Stimulated activated CD4-positive, alpha-beta T cell treated with anti-CD3 and anti-CD28 coated beads, Interleukin-4, amount 100 ng/mL, for 24 hours (primary cell): ENCODE measurements at regions not wholly inside any gene's neighbourhood (a gene's known extent, or its start where the extent isn't known, plus 50 kb on each side); places are given as distances from the start of the nearest gene placed in this dataset.
A peak's percentile ranks its signal among the peaks of the same experiment; 100 is the strongest.

Experiments
- DNase-seq: peaks from one replicate; pipeline ENCODE4 v3.0.0-alpha.2; 2020

DNA sequence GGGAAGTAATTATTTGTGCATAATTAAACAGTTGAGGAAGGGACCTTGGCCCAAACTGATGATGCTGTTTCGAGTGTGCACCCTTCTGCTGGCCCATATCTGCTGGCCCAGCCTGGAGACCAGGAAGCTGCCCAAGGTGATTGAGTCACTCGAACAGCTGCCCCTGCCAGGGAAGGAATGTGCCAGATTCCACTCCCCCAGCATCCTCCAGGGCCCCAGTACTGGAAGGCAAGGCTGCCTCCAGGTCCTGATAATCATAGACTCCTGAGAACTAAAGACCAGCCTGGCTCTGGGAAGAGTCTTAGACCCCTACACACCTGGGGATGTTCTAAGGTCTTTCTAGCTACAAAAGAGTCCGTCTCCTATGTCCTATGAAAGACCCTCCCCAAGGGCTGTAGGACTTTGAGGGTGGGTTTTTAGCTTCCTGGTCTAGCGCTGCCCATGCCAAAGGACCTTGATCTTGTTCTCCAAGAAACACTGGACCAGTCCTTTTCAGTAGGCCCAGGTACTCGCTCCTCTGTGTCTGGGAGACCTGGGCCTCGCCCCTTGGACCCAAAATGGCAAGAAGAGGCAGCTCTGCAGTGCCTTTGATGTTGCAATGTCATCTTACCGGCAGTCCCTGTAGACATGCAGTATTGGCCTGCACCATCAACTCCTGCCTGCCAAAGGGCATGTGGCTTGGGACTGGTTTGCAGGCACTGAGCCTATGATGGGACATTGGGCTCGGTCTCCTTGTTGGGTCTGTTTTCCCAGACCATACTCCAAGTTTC lies 103.2 kb upstream of the GPR26 start:
- DNase-seq, result no peak

DNA sequence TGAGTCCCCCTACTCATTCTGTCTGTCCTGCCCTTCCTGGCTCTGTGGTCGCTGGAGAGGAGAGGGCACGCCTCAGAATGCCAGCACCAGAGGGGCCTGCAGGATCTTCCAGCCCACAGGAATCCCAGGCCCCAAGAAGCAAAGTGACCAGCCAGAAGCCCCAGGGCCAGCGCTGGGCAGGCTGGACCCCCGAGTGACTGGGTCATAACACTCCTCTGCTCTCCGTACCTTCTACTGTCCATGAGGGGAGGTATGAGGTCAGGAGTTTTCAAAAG lies 102.6 kb upstream of the GPR26 start:
- no peak for DNase-seq

DNA sequence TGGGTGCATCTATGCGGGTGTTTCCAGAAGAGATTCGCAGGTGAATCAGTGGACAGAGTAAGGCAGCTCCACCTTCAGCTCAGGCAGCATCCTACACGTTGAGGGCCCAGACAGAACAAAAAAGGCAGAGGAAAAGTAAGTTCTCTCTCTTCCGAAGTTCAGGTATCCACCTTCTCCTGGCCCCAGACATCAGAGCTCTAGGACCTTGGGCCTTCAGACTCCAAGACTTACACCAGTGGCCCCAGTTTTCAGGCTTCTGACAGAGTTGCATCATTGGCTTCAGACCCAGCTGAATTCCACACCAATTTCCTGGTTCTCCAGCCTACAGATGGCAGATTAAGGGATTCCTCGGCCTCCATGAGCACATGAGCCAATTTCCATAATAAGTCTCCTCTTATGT lies 102.2 kb upstream of the GPR26 start:
- no peak for DNase-seq

DNA sequence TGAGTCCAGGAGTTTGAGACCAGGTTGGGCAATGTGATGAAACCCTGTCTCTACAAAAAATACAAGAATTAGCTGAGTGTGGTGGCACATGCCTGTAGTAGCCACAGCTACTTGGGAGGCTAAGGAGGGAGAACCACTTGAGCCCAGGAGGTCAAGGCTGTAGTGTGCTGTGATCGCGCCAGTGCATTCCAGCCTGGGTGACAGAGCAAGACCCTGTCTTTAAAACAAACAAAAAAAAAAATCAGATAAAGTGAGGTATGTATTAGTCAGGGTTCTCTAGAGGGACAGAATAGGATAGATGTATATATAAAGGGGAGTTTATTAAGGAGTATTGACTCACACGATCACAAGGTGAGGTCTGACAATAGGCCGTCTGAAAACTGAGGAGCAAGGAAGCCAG lies 101.5 kb upstream of the GPR26 start:
- DNase-seq, result no peak

DNA sequence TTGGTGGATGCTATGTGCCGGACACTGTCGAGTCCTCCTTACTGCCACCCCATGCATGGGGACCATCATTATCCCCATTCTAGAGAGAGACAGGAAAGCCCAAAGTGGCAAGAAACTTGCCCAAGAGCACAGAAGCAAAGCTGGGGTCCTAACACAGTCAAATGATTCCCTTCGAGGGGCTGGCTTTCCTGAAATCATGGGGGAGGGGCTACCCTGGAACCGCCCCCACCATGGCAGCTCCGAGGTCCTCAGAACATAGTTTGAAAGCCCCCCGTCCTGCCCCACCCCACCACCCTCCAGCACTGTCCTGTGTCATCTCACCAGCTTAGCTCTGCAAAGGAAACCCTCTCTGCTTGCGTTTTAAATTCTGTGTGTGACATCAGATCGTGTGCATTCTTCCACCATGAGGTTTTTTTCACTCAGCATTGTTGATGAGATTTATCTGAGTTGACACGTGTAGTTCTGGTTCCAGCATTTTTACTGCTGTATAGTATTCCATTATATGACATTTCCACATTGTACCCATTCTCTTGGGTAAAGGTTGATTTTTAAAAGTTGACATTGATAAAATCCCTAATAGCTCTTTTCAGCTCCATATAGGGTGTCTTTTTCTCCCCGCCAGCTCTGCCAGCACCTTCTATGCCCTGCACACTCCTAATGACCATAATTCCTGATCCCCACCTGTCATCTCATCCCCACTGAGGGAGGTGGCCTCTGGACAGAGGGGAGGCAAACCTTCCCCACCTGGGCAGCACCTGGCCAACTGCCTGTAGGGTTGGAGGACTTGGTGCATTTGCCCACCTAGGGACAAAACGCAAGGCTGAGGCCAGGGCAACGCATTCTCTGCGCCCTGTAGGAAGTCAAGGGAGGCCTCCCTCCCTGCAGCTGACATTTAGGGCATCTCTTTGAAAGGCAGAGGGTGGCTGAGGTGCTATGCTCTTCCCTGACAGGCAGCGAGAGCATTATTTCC lies 100.2 kb upstream of the GPR26 start:
- no peak for DNase-seq

DNA sequence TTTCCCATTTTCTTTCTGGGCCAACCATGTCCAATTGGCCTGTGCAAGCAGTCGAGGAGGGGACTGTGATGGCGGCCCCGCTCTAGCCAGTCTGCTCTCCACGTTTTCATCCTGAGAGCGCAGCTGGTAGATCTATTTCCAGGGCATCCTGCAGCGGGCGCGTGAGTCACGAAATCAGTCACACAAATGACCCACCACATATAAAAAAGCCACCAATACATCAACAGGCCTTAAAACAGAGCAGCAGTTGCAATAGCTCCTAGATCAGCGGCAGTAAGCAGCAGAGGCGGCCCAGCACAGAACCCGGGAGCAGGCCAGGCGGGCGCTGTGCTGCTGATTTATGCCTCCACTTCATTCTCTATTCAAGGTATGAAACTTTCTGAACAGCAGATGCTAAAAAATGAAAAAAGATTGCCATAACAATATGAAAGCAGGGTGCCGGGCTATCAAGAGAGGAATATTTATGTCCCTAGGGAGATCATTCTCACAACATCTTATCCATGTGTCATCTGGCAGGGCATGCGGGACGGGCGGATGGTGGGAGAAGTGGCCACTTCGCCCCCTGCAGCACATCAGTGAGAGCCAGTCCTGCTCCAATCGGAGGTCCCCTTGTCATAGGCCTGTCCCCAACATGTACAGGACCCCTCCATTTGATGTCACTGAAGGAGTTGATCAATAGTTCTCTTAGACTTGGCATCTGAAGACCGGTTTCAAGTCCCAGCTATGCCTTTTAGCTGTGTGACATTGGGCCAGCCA lies 98.0 kb upstream of the GPR26 start:
- no peak for DNase-seq

DNA sequence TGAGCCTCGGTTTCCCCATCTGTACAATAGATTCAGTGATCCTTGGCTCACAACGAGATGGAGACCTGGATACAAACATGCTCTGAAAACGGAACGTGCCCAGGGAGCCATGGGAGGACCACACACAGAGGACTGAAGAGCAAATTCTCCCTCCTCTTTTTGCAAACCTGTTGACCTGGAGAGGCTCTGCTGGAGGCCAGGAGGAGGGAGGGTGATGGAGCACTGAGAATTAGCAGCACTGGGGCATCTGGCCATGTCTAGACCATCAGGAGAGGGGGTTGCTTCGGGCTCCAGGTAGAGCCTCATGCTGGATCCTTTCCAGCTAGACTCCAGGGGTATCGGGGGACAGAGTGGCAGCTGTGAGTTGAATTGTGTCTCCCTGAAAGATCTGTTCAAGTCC lies 97.4 kb upstream of the GPR26 start:
- no peak for DNase-seq

DNA sequence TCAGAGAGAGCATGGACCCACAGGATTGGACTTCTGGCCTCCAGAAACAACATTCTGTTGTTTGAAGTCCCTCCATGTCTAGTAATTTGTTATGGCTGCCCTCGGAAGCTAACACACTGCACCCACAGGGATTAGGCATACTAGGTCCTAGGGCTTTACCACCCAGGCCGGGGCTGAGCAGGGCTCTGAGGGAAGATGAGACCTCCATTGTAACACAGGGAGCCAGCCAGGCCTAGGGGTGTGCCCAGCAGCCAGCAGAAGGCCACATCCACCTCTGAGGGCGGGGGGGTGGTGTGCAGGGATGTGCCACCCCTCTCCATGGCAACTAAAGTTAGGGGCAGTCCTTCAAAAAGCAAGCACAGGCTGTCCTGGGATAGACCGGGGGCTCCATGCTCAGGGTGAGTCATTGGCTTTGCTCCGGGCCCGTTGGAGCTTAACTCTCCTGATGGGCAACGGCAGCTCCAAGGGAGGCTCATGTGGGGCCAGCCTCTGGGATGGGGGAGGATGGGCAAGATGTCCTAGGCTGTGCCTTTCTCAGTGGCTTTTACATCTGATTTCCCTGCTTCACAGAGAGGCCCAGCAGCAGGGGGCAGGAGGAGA lies 96.6 kb upstream of the GPR26 start:
- no peak for DNase-seq

DNA sequence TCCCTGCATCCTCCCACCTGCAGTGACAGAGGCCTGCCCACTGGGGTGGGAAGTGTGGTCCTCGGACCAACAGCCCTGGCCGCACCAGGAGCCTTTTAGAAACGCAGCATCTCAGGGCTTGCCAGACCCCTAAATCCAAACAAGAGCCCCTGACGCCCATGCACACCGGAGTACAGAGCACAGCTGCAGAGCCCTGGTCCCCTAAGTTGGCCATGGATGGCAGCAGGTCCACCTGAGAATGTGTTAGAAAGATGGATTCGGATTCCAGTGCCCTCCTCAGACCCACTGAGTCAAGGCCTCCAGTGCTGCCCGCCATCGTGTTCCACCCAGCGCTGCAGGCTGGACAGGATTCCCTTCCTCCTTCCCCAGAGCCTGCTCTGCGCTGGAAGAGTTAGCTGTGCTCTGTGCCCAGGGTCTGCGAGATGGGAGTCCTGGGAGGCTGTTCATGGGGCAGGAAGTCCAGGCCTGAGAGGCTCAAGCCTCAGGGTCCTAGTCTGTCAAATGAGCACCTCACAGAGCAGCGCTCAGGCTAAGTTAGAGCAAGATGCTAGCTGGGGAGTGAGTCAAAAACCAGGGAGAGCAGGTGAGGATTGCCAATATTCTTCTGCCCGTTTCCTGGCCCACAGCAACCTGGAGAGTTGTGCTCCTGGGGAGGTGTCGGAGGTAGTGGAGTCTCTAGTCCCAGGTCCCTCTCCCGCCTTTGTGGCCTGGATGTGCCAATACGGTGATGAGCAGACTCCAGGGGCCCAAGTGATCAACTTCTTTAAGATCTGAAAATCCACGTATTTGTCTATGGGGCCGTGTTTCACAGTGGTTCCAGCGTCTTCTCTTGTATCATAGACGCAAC lies 95.9 kb upstream of the GPR26 start:
- no peak for DNase-seq

DNA sequence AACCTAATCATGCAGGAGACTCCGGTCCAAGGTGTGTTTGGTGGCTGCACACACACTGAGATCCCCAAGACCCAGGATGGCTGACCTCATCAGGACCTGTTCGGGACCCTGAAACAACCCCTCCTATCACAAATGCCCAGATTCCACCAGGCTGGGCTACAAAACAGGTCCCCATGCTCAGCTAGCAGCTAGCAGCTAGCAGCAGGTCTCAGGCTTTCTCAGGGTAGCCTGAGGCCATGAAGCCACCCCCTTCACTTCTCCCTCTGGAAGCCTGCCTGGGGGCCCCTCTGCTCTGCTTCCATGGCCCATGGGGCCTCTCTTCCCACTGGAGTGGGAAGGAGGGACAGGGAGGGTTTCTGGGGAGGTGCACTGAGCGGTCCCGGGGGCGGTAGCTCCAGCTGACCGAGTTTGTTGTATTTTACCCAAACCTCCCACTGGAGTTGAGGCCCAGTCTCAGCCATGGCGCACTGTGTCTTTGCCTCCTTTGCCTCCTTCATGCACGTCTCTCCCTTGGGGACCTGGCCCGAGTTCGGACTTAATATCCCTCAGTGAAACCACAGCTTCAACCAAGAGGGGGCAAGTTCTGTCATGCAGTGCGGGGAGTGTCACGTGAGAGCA lies 95.1 kb upstream of the GPR26 start:
- no peak for DNase-seq

DNA sequence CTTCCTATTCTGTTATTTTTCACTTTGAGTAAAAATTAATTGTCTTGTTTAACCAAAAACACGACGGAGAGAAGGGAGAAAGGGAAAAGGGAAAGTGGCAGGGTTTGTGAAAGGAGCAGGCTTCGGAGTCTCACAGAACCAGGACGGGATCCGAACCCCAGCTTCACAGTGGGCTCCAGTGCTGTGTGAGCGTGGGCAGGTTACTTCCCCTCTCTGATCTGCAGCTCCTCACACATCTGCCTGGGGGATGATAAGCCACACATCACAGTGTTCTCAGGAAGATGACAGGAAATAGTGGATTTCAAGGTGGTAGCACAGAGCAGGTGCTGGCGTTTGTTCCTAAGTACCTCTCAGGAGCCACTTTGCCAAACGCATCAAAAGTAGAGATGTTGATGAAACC lies 94.2 kb upstream of the GPR26 start:
- DNase-seq, result no peak

DNA sequence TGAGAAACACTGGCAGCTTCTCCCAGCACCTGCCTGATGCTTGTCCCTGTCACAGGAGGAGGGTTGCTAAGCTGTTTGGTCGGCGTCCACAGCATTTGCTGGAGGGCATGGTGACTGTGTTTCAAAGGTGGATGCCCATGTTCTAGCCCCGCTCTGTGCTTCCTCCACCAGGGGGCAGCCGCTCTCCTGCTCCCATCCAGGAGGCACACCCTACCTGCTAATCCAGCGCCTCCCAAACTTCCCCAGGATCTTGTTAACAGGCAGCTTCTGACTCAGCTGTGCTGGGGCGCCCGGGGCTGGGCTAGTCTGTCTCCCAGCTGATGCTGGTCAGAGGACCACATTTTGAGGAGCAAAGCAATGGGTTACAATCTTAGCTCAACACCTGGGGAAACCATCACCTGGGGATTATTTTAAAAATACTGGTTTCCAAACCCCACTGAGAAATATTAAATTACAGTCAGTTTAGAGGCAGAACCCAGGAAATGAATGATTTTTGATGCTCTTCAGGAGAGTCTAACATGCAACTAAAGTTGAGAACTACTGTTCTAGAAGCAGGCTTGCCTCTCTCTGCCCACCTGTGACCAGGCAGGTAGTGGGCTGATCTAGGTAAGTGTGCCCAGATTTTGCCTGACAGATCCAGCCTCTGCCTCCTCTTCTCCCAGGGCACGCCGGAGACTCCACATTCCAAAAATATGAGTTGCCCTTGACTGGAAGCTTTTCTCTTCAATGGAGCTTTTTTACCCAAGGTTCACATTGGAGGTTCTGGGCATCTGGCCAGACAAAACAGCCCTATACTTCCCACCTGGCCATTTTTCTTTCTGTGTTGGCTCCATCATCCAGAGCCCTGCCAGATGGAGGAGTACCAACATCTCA lies 92.7 kb upstream of the GPR26 start:
- peak; percentile 42 for DNase-seq

DNA sequence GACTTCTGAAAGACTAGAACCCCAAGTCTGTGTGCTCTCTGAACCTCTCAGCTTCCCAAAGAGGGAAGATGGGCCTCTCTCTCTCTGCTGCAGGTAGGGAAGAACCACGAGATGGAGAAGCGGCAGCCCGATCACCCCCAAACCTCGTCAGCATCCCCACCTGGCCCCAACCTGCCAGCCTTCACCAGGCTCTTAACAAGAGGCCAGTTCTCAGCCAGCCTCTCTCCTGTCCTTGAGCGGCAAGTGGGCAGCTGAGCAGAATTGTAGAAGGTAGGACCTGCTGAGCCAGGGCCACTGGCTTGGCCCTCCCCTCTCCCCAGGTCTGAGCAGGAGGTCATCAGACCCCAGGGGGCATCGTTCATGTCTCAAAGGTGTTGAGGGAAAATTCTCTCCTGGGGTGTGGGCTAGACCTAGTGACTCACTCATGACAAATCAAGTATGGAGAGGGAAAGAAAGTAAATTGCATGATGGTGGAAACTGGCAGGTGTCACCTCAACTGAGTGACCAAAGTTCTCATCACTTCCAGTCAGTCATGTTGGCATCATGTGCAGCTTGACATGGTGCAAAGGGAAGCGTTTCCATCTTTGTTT lies 92.0 kb upstream of the GPR26 start:
- DNase-seq, result no peak

DNA sequence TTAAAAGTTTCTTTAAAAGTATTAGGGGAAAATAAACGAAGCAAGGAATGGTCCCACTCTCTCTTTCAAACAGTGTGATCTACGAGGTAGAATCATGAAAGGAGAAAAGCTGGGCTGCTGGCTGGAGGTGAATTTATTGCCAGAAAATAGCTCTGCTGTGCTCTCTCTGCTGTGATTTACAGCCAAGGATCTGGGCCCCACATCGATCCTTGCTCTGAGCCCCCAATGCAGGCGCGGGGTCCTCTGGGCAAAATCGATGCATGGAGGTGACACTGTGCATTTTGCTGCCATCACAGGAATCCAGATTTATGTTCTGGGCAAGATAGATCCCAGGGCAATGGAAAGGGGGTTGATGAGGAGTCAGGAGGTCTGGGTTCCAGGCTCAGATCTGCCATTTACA lies 91.0 kb upstream of the GPR26 start:
- no peak for DNase-seq

DNA sequence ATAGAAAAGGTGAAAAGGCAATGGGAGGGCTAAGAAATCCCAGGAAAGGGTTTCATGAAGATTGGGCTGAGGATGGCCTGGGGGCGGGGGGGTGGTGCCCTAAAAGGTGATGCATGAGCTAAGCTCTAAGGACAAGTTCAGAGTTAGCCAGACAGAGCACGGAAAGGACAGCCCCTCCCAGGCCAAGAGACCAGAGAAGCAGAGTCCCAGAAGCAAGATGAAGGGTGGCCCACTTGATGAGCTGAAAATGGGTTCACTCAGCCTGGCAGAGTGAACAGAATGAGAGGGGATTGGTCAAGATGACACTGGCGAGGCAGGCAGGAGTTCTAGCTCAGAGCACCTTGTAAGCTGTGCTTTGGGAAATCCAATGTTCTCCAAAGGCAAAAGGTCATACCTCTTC lies 89.4 kb upstream of the GPR26 start:
- DNase-seq, result no peak

DNA sequence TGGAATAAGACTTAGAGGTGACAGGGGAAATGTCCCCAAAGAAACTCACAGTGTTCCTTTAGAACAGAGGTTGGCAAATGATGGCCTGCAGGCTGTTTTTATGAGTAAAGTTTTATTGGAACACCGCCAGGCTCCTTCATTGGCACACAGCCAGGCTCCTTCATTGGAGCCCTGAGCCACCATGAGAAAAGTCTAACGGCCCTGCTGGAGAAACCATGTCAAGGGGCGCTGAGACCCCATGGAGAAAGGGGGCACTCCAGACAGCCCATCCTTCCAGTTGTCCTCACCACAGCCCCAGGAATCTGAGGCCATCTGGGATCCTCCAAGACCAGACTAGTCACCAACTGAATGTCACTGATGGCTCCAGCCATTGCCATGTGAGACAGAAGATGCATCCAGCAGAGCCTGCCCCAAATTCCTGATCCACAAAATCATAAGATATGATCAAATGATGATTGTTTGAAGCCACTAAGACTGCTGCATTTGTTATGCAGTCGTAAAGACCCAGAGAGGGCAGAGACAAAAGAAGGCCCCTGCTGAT lies 88.2 kb upstream of the GPR26 start:
- DNase-seq, result no peak

DNA sequence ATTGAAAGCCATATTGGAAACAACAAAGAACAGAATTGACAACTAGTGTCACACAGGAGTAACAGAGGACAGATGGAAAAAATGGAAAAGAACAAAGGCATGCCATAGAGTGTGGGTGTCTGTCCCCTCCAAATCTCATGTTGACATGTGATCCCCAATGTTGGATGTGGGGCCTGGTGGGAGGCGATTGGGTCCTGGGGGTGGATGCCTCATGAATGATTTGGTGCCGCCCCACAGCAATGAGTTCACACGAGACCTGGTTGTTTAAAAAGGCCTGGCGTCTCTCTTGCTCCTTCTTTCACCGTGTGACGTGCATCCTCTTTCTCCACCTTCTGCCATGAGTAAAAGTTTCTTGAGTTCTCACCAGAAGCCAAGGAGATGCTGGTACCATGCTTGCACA lies 87.4 kb upstream of the GPR26 start:
- DNase-seq, result no peak

DNA sequence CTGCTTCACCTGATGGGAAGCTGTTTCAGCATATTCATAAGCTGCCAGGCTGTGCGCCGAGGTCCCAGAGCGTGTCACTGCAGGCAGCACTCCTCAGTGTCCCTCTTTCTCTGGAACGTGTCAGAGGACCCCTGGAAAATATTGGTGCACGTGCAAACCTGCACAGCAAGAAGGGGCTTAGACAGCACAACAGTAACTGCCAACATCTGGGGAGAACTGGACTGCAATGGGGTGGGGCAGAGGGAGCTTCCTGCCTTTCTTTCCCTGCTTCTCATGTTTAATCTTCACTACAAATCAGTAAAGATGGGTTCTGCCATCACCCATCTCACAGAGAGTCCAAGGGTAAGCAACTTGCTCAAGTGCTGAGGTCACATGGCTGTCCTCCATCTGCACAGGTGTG lies 86.5 kb upstream of the GPR26 start:
- DNase-seq, result no peak

DNA sequence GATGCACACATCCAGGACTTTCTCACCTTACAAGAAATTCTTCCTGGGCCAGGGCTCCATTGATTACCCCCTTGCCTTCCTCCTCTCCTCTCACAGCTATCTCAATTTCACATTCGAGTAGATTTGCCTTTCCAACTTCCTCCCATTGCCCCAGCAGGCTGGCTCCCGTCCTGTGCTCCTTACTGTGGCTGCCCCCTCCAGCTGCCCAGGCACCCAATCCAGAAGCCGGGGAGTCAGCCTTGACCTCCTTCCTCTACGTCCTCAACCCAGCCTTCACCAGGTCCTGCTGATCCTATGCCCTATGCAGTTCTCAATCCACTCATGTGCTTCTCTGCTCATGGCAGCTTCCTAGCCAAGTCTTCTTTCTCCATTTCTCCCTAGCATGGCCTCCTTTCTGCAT lies 85.7 kb upstream of the GPR26 start:
- no peak for DNase-seq

DNA sequence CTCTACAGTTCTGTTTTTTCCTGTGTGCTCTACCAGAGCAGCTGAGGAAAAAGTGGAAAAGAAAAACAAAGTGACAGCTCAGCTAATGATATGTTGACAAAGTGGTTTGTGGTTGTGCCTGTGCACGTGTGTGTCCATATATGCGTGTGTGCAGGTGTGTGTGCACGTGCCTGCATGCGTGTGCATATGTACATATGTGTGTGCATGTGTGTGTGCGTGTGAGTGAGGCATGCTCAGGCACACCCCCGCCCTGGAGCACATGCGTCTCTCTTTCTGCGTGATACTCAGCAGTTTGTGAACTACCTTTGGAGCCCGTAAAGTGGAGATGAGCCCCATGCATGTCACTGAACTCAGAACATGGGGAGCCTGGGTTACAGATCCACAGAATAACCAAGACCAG lies 84.5 kb upstream of the GPR26 start:
- no peak for DNase-seq
